GM12873 (cell line): ENCODE measurements at regions not wholly inside any gene's neighbourhood (a gene's known extent, or its start where the extent isn't known, plus 50 kb on each side); places are given as distances from the start of the nearest gene placed in this dataset.

ENCODE experiments used
- TF ChIP-seq, protein P1 (sequence below): IDR thresholded peaks from 2 replicates; pipeline ENCODE4 v1.5.1; 2012; ENCODE audit warnings: low read depth, mild to moderate bottlenecking, moderate library complexity, low read length, control low read depth; ENCODE audit not compliant: insufficient read depth; ENCODE audit errors: missing control alignments

DNA sequence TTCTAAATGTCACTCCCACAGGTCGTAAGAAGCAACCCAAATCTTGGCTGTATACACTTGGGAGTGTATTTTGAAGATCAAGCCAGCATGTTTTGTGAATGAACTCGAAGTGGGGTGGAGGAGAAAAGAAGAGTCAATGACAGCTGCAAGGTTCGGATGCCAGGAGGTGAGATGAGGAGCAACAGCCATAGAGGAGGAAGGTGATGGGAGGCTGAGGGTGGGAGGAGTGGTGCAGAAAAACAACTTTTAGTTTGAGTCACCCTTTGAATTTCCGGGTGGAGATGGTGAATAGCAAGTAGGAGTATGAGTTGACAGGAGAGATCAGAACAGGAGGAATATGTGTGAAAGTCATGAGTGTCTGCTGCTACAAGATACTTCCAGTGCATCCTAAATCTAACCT lies 153.6 kb downstream of the DIRAS2 start:
- TF ChIP-seq, protein P1, sequence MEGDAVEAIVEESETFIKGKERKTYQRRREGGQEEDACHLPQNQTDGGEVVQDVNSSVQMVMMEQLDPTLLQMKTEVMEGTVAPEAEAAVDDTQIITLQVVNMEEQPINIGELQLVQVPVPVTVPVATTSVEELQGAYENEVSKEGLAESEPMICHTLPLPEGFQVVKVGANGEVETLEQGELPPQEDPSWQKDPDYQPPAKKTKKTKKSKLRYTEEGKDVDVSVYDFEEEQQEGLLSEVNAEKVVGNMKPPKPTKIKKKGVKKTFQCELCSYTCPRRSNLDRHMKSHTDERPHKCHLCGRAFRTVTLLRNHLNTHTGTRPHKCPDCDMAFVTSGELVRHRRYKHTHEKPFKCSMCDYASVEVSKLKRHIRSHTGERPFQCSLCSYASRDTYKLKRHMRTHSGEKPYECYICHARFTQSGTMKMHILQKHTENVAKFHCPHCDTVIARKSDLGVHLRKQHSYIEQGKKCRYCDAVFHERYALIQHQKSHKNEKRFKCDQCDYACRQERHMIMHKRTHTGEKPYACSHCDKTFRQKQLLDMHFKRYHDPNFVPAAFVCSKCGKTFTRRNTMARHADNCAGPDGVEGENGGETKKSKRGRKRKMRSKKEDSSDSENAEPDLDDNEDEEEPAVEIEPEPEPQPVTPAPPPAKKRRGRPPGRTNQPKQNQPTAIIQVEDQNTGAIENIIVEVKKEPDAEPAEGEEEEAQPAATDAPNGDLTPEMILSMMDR = no peak

DNA sequence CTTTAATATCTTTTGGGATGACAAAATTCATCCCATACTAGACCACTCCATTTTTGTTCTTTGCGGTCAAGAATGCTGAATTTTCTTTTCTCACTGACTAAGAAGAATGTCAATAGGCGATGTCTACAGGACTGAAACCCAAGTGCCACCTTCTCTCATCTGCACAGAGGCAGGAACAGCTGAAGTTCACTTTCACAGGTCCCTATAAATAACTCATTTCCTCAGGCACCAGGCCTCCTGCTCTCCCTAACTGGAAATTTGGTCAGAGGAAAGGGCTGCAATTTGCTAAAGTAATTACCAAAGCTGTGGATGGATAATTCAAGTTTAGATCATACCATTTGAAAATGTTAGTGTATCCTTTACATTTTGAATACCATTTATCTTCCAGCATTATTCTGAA lies 142.9 kb downstream of the DIRAS2 start:
- TF ChIP-seq, protein P1 = no peak

DNA sequence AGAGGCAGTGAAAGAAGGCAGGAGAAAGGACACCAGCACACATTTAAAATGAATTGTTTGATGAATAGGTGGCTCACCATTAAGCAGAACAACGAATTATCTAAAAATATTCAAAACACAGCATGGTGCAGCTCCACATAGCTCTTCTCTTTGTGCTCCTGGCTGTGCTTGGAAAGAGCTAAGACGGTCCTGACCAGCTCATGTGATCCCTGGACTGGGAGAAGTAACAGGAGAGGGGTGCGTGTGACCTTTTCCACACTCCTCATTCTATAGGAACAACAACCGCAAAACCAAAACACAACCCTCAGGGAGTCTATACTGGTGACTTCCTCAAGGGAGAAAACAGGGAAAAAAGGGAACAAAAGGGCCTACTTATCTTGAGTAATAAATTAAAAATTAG lies 140.5 kb downstream of the DIRAS2 start:
- TF ChIP-seq, protein P1 = no peak

DNA sequence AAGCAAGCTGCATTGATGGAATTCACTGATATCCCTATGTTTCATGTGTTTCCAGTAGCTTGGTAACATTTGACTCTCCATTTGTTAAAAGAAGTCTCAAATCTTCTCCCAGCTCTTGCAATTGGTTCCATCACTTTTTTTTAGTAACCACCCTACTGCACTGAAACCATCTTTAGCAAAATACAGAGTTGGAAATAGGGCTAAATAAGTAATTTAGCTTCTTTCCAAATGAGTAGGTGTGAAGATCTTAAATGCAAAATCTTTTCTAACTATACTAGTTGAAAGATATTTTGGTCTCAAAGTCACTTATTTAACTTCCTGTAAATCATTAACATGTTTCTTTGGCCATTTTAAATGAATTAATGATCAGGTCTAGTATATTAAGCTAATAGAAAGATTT lies 138.1 kb downstream of the DIRAS2 start:
- TF ChIP-seq, protein P1 = no peak

DNA sequence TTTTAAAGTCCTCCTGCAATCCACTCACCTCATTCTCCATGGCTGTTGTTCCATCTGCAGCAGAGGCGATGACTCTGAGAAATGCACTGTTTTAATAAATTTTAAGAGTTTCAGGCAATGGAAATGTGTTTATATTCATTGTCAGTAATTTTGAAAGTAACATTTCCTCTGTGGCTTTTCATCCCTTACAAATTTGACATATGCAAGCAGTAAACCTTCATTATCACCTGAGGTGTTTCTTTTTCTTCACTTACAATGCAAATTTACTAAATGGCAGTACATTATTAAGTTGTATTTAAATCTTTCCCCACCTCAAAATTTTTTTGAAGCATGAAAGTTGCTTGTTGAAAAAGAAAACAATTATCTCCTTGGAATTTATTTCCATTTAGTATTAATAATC lies 136.9 kb downstream of the DIRAS2 start:
- TF ChIP-seq, protein P1 = no peak

DNA sequence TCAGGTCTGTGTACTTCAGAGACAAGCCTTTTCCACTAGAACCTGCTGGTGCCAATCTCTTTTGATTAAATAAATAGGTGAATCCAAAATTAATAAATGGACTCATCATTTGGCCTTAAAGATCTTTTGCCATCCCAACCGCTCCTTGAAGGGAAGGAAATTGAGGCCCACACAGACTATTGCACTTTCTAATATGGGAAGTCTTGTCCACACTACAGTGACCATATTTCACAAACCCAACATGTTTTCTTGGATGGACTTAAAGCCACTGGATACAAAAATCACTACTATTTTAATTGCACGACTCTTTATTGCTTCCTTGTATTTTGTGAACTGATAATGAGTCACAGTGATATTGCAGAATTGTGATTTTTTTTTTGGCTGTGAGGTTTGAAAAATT lies 135.0 kb downstream of the DIRAS2 start:
- TF ChIP-seq, protein P1 = no peak

DNA sequence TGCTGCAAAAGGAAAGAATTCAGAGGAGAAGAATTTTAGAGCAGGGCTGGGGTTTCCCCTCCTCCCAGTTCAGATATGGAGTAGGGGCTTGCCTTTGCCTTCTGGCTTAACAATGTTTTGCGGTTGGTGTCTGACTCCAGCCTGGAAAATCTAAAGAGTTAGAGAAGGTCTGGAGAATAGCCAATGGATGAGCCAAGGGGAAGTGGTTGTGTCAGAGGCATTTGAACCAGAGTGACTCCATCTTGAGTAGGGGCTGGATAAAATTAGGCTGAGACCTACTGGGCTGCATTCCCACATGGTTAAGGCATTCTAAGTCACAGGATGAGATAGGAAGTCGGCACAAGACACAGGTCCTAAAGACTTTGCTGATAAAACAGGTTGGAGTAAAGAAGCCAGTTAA lies 133.7 kb downstream of the DIRAS2 start:
- TF ChIP-seq, protein P1 = no peak

DNA sequence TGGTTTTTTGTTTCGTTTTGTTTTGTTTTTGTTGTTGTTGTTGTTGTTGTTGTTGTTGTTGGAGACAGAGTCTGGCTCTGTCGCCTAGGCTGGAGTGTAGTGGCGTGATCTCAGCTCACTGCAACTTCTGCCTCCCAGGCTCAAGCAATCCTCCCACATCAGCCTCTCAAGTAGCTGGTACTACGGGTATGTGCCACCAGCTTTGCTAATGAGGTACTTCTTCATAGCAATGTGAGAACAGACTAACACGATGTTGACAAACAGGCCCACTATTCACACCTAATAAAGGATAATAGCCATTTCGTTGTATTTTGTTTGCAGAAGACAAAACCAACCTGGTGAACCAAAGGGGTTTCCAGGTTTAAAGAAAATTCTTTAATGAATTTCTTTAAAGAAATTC lies 130.9 kb downstream of the DIRAS2 start:
- TF ChIP-seq, protein P1 = no peak
